ENCODE measurements at regions not wholly inside any gene's neighbourhood (a gene's known extent, or its start where the extent isn't known, plus 50 kb on each side); places are given as distances from the start of the nearest gene placed in this dataset.

GRCh38 chr3:116848248-116848829, 138.8 kb downstream of the TUSC7 start:
- no peaks in the 10 kb centered on the region for H3K9me3 Mint-ChIP-seq (ENCODE audit: unreplicated experiment)
- no peaks in the 10 kb centered on the region for H3K27me3 Mint-ChIP-seq (ENCODE audit: low read depth, unreplicated experiment)
- Histone ChIP-seq H2AFZ (ENCODE audit: low read depth, low read length) (no peak overlapping the region), H3K4me2 (ENCODE audit: low read length) (no peak overlapping the region), H3K9me3 (ENCODE audit: insufficient read depth, low read depth, low read length) (no peaks in the 10 kb centered on the region), H3K4me3 (ENCODE audit: insufficient read depth, low read depth, low read length) (no peak overlapping the region), H3K79me2 (ENCODE audit: insufficient read depth, low read length) (no peaks in the 10 kb centered on the region), H3K27me3 (ENCODE audit: insufficient read depth, low read length) (no peaks in the 10 kb centered on the region), H4K20me1 (ENCODE audit: insufficient read depth, low read length) (no peaks in the 10 kb centered on the region), H3K36me3 (ENCODE audit: insufficient read depth, low read length) (no peaks in the 10 kb centered on the region), H3K4me1 (ENCODE audit: insufficient read depth, low read length) (no peaks in the 10 kb centered on the region), H3K9ac (ENCODE audit: low read length) (no peak overlapping the region), H3K27ac (ENCODE audit: low read depth, low read length) (no peak overlapping the region)
- DNase-seq (ENCODE audit: low read depth) (no peak), FAIRE-seq (no peak)
- no peak overlapping the region for H3K4me3 Mint-ChIP-seq (ENCODE audit: unreplicated experiment)
- no peak overlapping the region for H3K27ac Mint-ChIP-seq (ENCODE audit: unreplicated experiment)
- H3K36me3 Mint-ChIP-seq (ENCODE audit: low read depth, unreplicated experiment): no peaks in the 10 kb centered on the region
- no peaks in the 10 kb centered on the region for H3K4me1 Mint-ChIP-seq (ENCODE audit: low read depth, unreplicated experiment)
- no peak for TF ChIP-seq CTCF (IDR thresholded peaks at IDR 0.05; ENCODE audit: insufficient read depth, low read depth, low read length)
- no peak for TF ChIP-seq EZH2 (IDR thresholded peaks at IDR 0.05; ENCODE audit: insufficient read depth, low read length)

- Histone ChIP-seq H3K4me3 (ENCODE audit: insufficient read depth, low read depth, low read length) (no peak overlapping the region), H4K20me1 (ENCODE audit: insufficient read depth, low read length) (no peaks in the 10 kb centered on the region), H3K27ac (ENCODE audit: low read depth, low read length) (no peak overlapping the region), H3K4me1 (ENCODE audit: insufficient read depth, low read length) (no peaks in the 10 kb centered on the region), H3K4me2 (ENCODE audit: low read length) (no peak overlapping the region), H3K9me3 (ENCODE audit: insufficient read depth, low read depth, low read length) (no peaks in the 10 kb centered on the region), H3K27me3 (ENCODE audit: insufficient read depth, low read length) (no peaks in the 10 kb centered on the region), H3K36me3 (ENCODE audit: insufficient read depth, low read length) (no peaks in the 10 kb centered on the region), H2AFZ (ENCODE audit: low read depth, low read length) (no peak overlapping the region), H3K9ac (ENCODE audit: low read length) (no peak overlapping the region), H3K79me2 (ENCODE audit: insufficient read depth, low read length) (no peaks in the 10 kb centered on the region)
- H3K27ac Mint-ChIP-seq (ENCODE audit: unreplicated experiment): no peak overlapping the region
- TF ChIP-seq CTCF (IDR thresholded peaks at IDR 0.05; ENCODE audit: insufficient read depth, low read depth, low read length): no peak
- TF ChIP-seq EZH2 (IDR thresholded peaks at IDR 0.05; ENCODE audit: insufficient read depth, low read length): no peak
- no peaks in the 10 kb centered on the region for H3K36me3 Mint-ChIP-seq (ENCODE audit: low read depth, unreplicated experiment)
- FAIRE-seq: no peak
- no peak for DNase-seq (ENCODE audit: low read depth)
- no peak overlapping the region for H3K4me3 Mint-ChIP-seq (ENCODE audit: unreplicated experiment)
- H3K9me3 Mint-ChIP-seq (ENCODE audit: unreplicated experiment): no peaks in the 10 kb centered on the region
- no peaks in the 10 kb centered on the region for H3K4me1 Mint-ChIP-seq (ENCODE audit: low read depth, unreplicated experiment)
- no peaks in the 10 kb centered on the region for H3K27me3 Mint-ChIP-seq (ENCODE audit: low read depth, unreplicated experiment)
These were observed 139.7 kb downstream of the TUSC7 start for GRCh38 chr3:116849261-116849688.

DNA sequence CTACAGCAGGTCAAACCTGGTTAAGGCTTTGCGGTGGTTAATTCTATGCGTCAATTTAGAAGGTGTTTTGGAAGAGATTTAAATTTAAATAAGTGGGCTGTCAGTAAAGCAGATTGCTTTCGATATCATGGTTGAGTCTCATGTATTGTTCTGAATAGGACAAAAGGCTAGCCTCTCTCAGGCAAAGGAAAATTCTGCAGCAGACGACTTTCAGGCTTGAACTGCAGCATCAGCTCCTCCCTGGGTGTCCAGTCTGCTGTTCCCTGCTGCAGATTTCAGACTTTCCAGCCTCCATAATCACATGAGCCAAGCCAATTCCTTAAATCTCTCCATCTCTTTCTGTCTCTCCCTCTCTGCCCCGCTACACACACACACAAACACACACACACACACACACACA, 143.2 kb downstream of the TUSC7 start:
- Mint-ChIP-seq H3K4me1 (ENCODE audit: low read depth, unreplicated experiment) (no peaks in the 10 kb centered on the region), H3K27ac (ENCODE audit: unreplicated experiment) (no peak overlapping the region), H3K4me3 (ENCODE audit: unreplicated experiment) (no peak overlapping the region), H3K9me3 (ENCODE audit: unreplicated experiment) (no peaks in the 10 kb centered on the region), H3K36me3 (ENCODE audit: low read depth, unreplicated experiment) (no peaks in the 10 kb centered on the region), H3K27me3 (ENCODE audit: low read depth, unreplicated experiment) (no peaks in the 10 kb centered on the region)
- Histone ChIP-seq H3K36me3 (ENCODE audit: insufficient read depth, low read length) (no peaks in the 10 kb centered on the region), H3K27ac (ENCODE audit: low read depth, low read length) (no peak overlapping the region), H3K4me3 (ENCODE audit: insufficient read depth, low read depth, low read length) (no peak overlapping the region), H3K9ac (ENCODE audit: low read length) (no peak overlapping the region), H4K20me1 (ENCODE audit: insufficient read depth, low read length) (no peaks in the 10 kb centered on the region), H3K4me1 (ENCODE audit: insufficient read depth, low read length) (no peaks in the 10 kb centered on the region), H3K79me2 (ENCODE audit: insufficient read depth, low read length) (no peaks in the 10 kb centered on the region), H3K9me3 (ENCODE audit: insufficient read depth, low read depth, low read length) (no peaks in the 10 kb centered on the region), H2AFZ (ENCODE audit: low read depth, low read length) (no peak overlapping the region), H3K27me3 (ENCODE audit: insufficient read depth, low read length) (no peaks in the 10 kb centered on the region), H3K4me2 (ENCODE audit: low read length) (no peak overlapping the region)
- no peak for FAIRE-seq
- DNase-seq (ENCODE audit: low read depth): no peak
- TF ChIP-seq EZH2 (IDR thresholded peaks at IDR 0.05; ENCODE audit: insufficient read depth, low read length): no peak
- TF ChIP-seq CTCF (IDR thresholded peaks at IDR 0.05; ENCODE audit: insufficient read depth, low read depth, low read length): no peak

Measured in astrocyte (in vitro differentiated cells and primary cell).